SK-N-SH (cell line): ENCODE measurements at regions not wholly inside any gene's neighbourhood (a gene's known extent, or its start where the extent isn't known, plus 50 kb on each side); places are given as distances from the start of the nearest gene placed in this dataset.

Experiments used
- CTCF ChIA-PET: fragments of 300-600, 350-600 bp; formaldehyde crosslinking; extraction: SDS; loops from one replicate; lab custom pipeline; 2021; lab: Yijun Ruan, JAX
- POLR2A ChIA-PET: fragments of 350-600 bp; sonication (Branson Sonifier 250); formaldehyde crosslinking; extraction: SDS; loops from one replicate; lab custom pipeline; 2020; ENCODE audit warnings: antibody characterized with exemption, inconsistent platforms; lab: Yijun Ruan, JAX
- DNase-seq: peaks from one replicate; pipeline ENCODE4 v3.0.0; 2012
- H2AFZ ChIP-seq: fragments of 200-600 bp; sonication (generic); 2 replicates; pipeline ENCODE4 v1.8.1; 2016; ENCODE audit warnings: antibody characterized with exemption, mild to moderate bottlenecking, low read depth
- H3F3A ChIP-seq: fragments of 200-600 bp; sonication (generic); replicated peaks from 2 replicates; pipeline ENCODE3; 2016; ENCODE audit warnings: antibody characterized with exemption, mild to moderate bottlenecking; ENCODE audit not compliant: insufficient read depth
- H3K27ac ChIP-seq, 2 experiments: fragments of 200-500 bp in 1 of 2; fragments of 200-600 bp in 1 of 2; sonication (Bioruptor generic) in 1 of 2; sonication (generic), shearing (Covaris generic) in 1 of 2; 2 replicates each; pipeline versions ENCODE4 v1.5.1 to v1.6.1; 2014 to 2016; ENCODE audit warnings: low read depth in 2 of 2, inconsistent platforms in 1 of 2, low read length in 1 of 2, mild to moderate bottlenecking in 1 of 2, mixed read lengths in 1 of 2
- H3K27me3 ChIP-seq: fragments of 200-600 bp; sonication (generic), shearing (Covaris generic); 2 replicates; pipeline ENCODE4 v1.6.1; 2016; ENCODE audit warnings: mixed run types; ENCODE audit not compliant: insufficient read depth
- H3K36me3 ChIP-seq, 2 experiments: fragments of 200-500 bp in 1 of 2; fragments of 200-600 bp in 1 of 2; sonication (Bioruptor generic) in 1 of 2; sonication (generic) in 1 of 2; replicated peaks in 1 of 2; 2 replicates each; pipeline versions ENCODE3 to v1.5.1; 2014 to 2016; ENCODE audit warnings: low read length in 1 of 2, mild to moderate bottlenecking in 1 of 2; ENCODE audit not compliant: insufficient read depth in 2 of 2, control insufficient read depth in 1 of 2
- H3K4me1 ChIP-seq, 2 experiments: fragments of 200-500 bp in 1 of 2; fragments of 200-600 bp in 1 of 2; sonication (Bioruptor generic) in 1 of 2; sonication (generic), shearing (Covaris generic) in 1 of 2; 2 replicates each; pipeline versions ENCODE4 v1.5.1 to v1.6.1; 2014 to 2016; ENCODE audit warnings: low read depth in 1 of 2, low read length in 1 of 2, mixed run types in 1 of 2; ENCODE audit not compliant: insufficient read depth in 2 of 2, control insufficient read depth in 1 of 2
- H3K4me2 ChIP-seq: fragments of 200-600 bp; sonication (generic), shearing (Covaris generic); 2 replicates; pipeline ENCODE4 v1.6.1; 2017; ENCODE audit warnings: mixed run types
- H3K4me3 ChIP-seq, 2 experiments: fragments of 200-500 bp in 1 of 2; fragments of 200-600 bp in 1 of 2; sonication (Bioruptor generic) in 1 of 2; sonication (generic), shearing (Covaris generic) in 1 of 2; 2 replicates each; pipeline versions ENCODE4 v1.5.1 to v1.8.1; 2014 to 2016; ENCODE audit warnings: low read depth in 2 of 2, inconsistent platforms in 1 of 2, low read length in 1 of 2, mild to moderate bottlenecking in 1 of 2, mixed read lengths in 1 of 2, moderate library complexity in 1 of 2
- H3K79me2 ChIP-seq: fragments of 200-600 bp; sonication (generic); 2 replicates; pipeline ENCODE4 v1.8.1; 2017; ENCODE audit warnings: mild to moderate bottlenecking; ENCODE audit not compliant: insufficient read depth
- H3K9ac ChIP-seq: fragments of 200-600 bp; sonication (generic); 2 replicates; pipeline ENCODE4 v1.6.1; 2017; ENCODE audit warnings: mixed run types
- H3K9me2 ChIP-seq: fragments of 200-600 bp; sonication (generic); 2 replicates; pipeline ENCODE4 v1.6.1; 2017; ENCODE audit warnings: mixed run types
- H3K9me3 ChIP-seq: fragments of 200-600 bp; sonication (generic); 2 replicates; pipeline ENCODE4 v1.6.1; 2017; ENCODE audit warnings: mixed run types, mild to moderate bottlenecking, moderate library complexity
- H4K20me1 ChIP-seq: fragments of 200-600 bp; sonication (generic); 2 replicates; pipeline ENCODE4 v1.6.1; 2017; ENCODE audit warnings: mild to moderate bottlenecking, mixed run types; ENCODE audit not compliant: insufficient read depth
- CHD2 ChIP-seq: fragments of 150-350 bp; IDR thresholded peaks from 2 replicates; pipeline ENCODE4 v1.6.1; 2018; ENCODE audit warnings: low read length; ENCODE audit not compliant: partially characterized antibody
- CTCF ChIP-seq: fragments of 200-600 bp; sonication (generic); IDR thresholded peaks from 2 replicates; pipeline ENCODE4 v1.6.1; 2017; ENCODE audit warnings: antibody characterized with exemption, mild to moderate bottlenecking, moderate library complexity
- EP300 ChIP-seq, 2 experiments: IDR thresholded peaks; 2 replicates each; pipeline versions ENCODE4 v1.4.0 to v1.6.1; 2012; ENCODE audit warnings: borderline replicate concordance in 1 of 2, low read depth in 1 of 2, low read length in 1 of 2
- EZH2phosphoT487 ChIP-seq: fragments of 200-600 bp; sonication (generic); IDR thresholded peaks from 2 replicates; pipeline ENCODE4 v1.6.1; 2017; ENCODE audit warnings: low read depth, mixed run types, mild to moderate bottlenecking, antibody characterized with exemption, moderate library complexity, borderline replicate concordance
- MEF2A ChIP-seq: IDR thresholded peaks from 2 replicates; pipeline ENCODE4 v1.4.0; 2012; ENCODE audit warnings: low read depth, borderline replicate concordance
- MXI1 ChIP-seq: IDR thresholded peaks from 2 replicates; pipeline ENCODE4 v1.6.1; 2012; ENCODE audit warnings: mild to moderate bottlenecking, low read depth, low read length, improper control_type of control experiment
- NFIC ChIP-seq: IDR thresholded peaks from 2 replicates; pipeline ENCODE4 v1.4.0; 2012; ENCODE audit warnings: borderline replicate concordance
- NRF1 ChIP-seq: IDR thresholded peaks from 2 replicates; pipeline ENCODE4 v1.6.1; 2012; ENCODE audit warnings: low read depth, mild to moderate bottlenecking, low read length
- POLR2AphosphoS5 ChIP-seq: IDR thresholded peaks from 2 replicates; pipeline ENCODE4 v1.6.1; 2012; ENCODE audit warnings: low read depth, low read length
- RAD21 ChIP-seq: IDR thresholded peaks from 2 replicates; pipeline ENCODE4 v1.6.1; 2012; ENCODE audit warnings: mild to moderate bottlenecking, low read length
- RCOR1 ChIP-seq: fragments of 150-350 bp; IDR thresholded peaks from 2 replicates; pipeline ENCODE4 v1.6.1; 2017; ENCODE audit warnings: antibody characterized with exemption, low read length
- RFX5 ChIP-seq: IDR thresholded peaks from 2 replicates; pipeline ENCODE4 v1.6.1; 2012; ENCODE audit warnings: mild to moderate bottlenecking, improper control_type of control experiment, low read length
- RXRA ChIP-seq: IDR thresholded peaks from 2 replicates; pipeline ENCODE4 v1.4.0; 2012; ENCODE audit warnings: low read depth, mild to moderate bottlenecking, borderline replicate concordance
- SIN3A ChIP-seq: IDR thresholded peaks from 2 replicates; pipeline ENCODE4 v1.6.1; 2012; ENCODE audit warnings: low read depth, mild to moderate bottlenecking, low read length, moderate library complexity, borderline replicate concordance
- SMC3 ChIP-seq: IDR thresholded peaks from 2 replicates; pipeline ENCODE4 v1.6.1; 2012; ENCODE audit warnings: low read depth, low read length, improper control_type of control experiment
- TAF1 ChIP-seq: IDR thresholded peaks from 2 replicates; pipeline ENCODE4 v1.6.1; 2012; ENCODE audit warnings: low read depth, mild to moderate bottlenecking, low read length, moderate library complexity, borderline replicate concordance
- TCF12 ChIP-seq: IDR thresholded peaks from 2 replicates; pipeline ENCODE4 v1.4.0; 2012
- TEAD4 ChIP-seq: IDR thresholded peaks from 2 replicates; pipeline ENCODE4 v1.4.0; 2012; ENCODE audit warnings: mild to moderate bottlenecking, borderline replicate concordance; ENCODE audit not compliant: insufficient read depth
- ZBTB33 ChIP-seq: IDR thresholded peaks from 2 replicates; pipeline ENCODE4 v1.4.0; 2012; ENCODE audit warnings: low read depth, borderline replicate concordance
- WGBS: methylation state at CpG from one replicate; pipeline ENCODE4 v1.1.6; 2017; ENCODE audit warnings: low lambda C conversion rate; 5-methylcytosine and 5-hydroxymethylcytosine counted together
- TF ChIP-seq, protein P1 (sequence below): IDR thresholded peaks from 2 replicates; pipeline ENCODE4 v1.4.0; 2012; ENCODE audit warnings: low read depth, borderline replicate concordance

- Histone ChIP-seq H3K9me2 (no peaks in the 10 kb centered on the region), H3K4me1 (peaks cover 0 to 30% of the 10 kb centered on the region in 2 experiments; a peak in 1 of 4 replicates), H3K79me2 (no peaks in the 10 kb centered on the region), H3K9me3 (no peaks in the 10 kb centered on the region), H4K20me1 (no peaks in the 10 kb centered on the region), H3K27me3 (no peaks in the 10 kb centered on the region), H2AFZ (no peak overlapping the region), H3K4me2 (no peak overlapping the region), H3K9ac (no peak overlapping the region), H3K4me3 (no peak overlapping the region), H3K36me3 (no peaks in the 10 kb centered on the region), H3K27ac (no peak overlapping the region), H3F3A (no peaks in the 10 kb centered on the region)
- TF ChIP-seq CHD2: no peak
- TF ChIP-seq RFX5: no peak
- TF ChIP-seq NRF1: no peak
- no peak for TF ChIP-seq SIN3A
- no peak for TF ChIP-seq RCOR1
- TF ChIP-seq RAD21: no peak
- TF ChIP-seq TAF1: no peak
- no peak for TF ChIP-seq TEAD4
- no peak for TF ChIP-seq MEF2A
- no peak for TF ChIP-seq CTCF
- no peak for TF ChIP-seq TCF12
- no peak for TF ChIP-seq ZBTB33
- TF ChIP-seq NFIC: no peak
- TF ChIP-seq SMC3: no peak
- TF ChIP-seq, protein P1, sequence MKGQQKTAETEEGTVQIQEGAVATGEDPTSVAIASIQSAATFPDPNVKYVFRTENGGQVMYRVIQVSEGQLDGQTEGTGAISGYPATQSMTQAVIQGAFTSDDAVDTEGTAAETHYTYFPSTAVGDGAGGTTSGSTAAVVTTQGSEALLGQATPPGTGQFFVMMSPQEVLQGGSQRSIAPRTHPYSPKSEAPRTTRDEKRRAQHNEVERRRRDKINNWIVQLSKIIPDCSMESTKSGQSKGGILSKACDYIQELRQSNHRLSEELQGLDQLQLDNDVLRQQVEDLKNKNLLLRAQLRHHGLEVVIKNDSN: no peak
- no peak for TF ChIP-seq POLR2AphosphoS5
- TF ChIP-seq EP300 (IDR thresholded peaks at IDR 0.05; ENCODE audit: borderline replicate concordance in 1 of 2, low read depth in 1 of 2, low read length in 1 of 2): no peak
- no peak for TF ChIP-seq MXI1
- TF ChIP-seq EZH2phosphoT487: no peak
- TF ChIP-seq RXRA: no peak
- ChIA-PET CTCF (no interaction called here), POLR2A (no interaction called here)
- 58% methylated on average over 9 of the region's 14 CpGs for WGBS
- no peak for DNase-seq
These were observed 201.9 kb upstream of the PMEPA1 start for GRCh38 chr20:57911512-57912226.
